ENCODE measurements at regions not wholly inside any gene's neighbourhood (a gene's known extent, or its start where the extent isn't known, plus 50 kb on each side); places are given as distances from the start of the nearest gene placed in this dataset.

GRCh38 chr5:57655228-57655627, 172.6 kb upstream of the ACTBL2 start:
- no peak overlapping the region for H3K9ac ChIP-seq (ENCODE audit: low read depth, low read length)
- no peaks in the 10 kb centered on the region for H3K27me3 ChIP-seq (ENCODE audit: insufficient read depth, low read length, poor library complexity)
- ATAC-seq (ENCODE audit: insufficient read depth, low read depth) = no peak
- DNase-seq = no peak
- no peak overlapping the region for H3K27ac ChIP-seq (ENCODE audit: low read length)
- no peaks in the 10 kb centered on the region for H3K36me3 ChIP-seq (ENCODE audit: insufficient read depth, low read length)
- H4K20me1 ChIP-seq (ENCODE audit: insufficient read depth, low read length) = no peaks in the 10 kb centered on the region
- no peaks in the 10 kb centered on the region for H3K9me3 ChIP-seq (ENCODE audit: insufficient read depth, low read length, severe bottlenecking)
- TF ChIP-seq CTCF (IDR thresholded peaks at IDR 0.05; ENCODE audit: borderline replicate concordance, extremely low read depth, low read length, poor library complexity, severe bottlenecking) (no peak), EZH2 (IDR thresholded peaks at IDR 0.05; ENCODE audit: borderline replicate concordance, low read depth, low read length, severe bottlenecking) (no peak)
- H3K4me2 ChIP-seq (ENCODE audit: insufficient read depth, low read length) = no peak overlapping the region
- H2AFZ ChIP-seq (ENCODE audit: low read depth, low read length) = no peak overlapping the region
- no peaks in the 10 kb centered on the region for H3K4me1 ChIP-seq (ENCODE audit: insufficient read depth, low read length)
- no peak overlapping the region for H3K4me3 ChIP-seq (ENCODE audit: low read depth in 1 of 2, low read length in 2 of 2)
- H3K79me2 ChIP-seq (ENCODE audit: insufficient read depth, low read length) = no peaks in the 10 kb centered on the region

GRCh38 chr5:57653636-57654290, 171.2 kb upstream of the ACTBL2 start:
- ATAC-seq (ENCODE audit: insufficient read depth, low read depth) = no peak
- Histone ChIP-seq H3K4me2 (ENCODE audit: insufficient read depth, low read length) (no peak overlapping the region), H3K79me2 (ENCODE audit: insufficient read depth, low read length) (no peaks in the 10 kb centered on the region), H3K4me3 (ENCODE audit: low read depth in 1 of 2, low read length in 2 of 2) (no peak overlapping the region), H3K4me1 (ENCODE audit: insufficient read depth, low read length) (no peaks in the 10 kb centered on the region), H3K36me3 (ENCODE audit: insufficient read depth, low read length) (no peaks in the 10 kb centered on the region), H4K20me1 (ENCODE audit: insufficient read depth, low read length) (no peaks in the 10 kb centered on the region), H3K9me3 (ENCODE audit: insufficient read depth, low read length, severe bottlenecking) (peaks cover 2% of the 10 kb centered on the region), H3K27ac (ENCODE audit: low read length) (no peak overlapping the region), H3K27me3 (ENCODE audit: insufficient read depth, low read length, poor library complexity) (no peaks in the 10 kb centered on the region), H2AFZ (ENCODE audit: low read depth, low read length) (no peak overlapping the region), H3K9ac (ENCODE audit: low read depth, low read length) (no peak overlapping the region)
- TF ChIP-seq CTCF (IDR thresholded peaks at IDR 0.05; ENCODE audit: borderline replicate concordance, extremely low read depth, low read length, poor library complexity, severe bottlenecking) (no peak), EZH2 (IDR thresholded peaks at IDR 0.05; ENCODE audit: borderline replicate concordance, low read depth, low read length, severe bottlenecking) (no peak)
- DNase-seq = no peak

DNA sequence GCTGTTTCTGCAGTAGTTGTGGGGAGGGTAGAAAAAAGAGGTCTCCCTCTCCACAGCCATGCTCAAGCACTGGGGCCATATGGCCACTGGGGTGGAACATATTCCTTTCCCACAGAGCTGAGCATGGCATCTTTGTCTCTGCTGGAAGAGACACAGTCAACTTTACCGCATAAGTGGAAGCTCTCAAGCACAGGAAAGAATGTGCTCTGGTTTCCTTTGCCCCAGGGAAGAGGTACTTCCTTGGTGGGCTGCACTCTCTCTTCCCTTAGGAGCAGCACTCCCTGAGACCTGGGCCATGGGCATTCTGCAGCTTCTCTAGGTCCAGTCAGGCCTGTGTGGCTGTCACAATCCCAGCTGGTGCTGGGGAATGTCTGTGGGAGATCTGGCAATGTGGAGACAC, 168.5 kb upstream of the ACTBL2 start:
- H3K36me3 ChIP-seq (ENCODE audit: insufficient read depth, low read length) = no peaks in the 10 kb centered on the region
- ATAC-seq (ENCODE audit: insufficient read depth, low read depth) = no peak
- no peak for TF ChIP-seq EZH2 (IDR thresholded peaks at IDR 0.05; ENCODE audit: borderline replicate concordance, low read depth, low read length, severe bottlenecking)
- no peak for TF ChIP-seq CTCF (IDR thresholded peaks at IDR 0.05; ENCODE audit: borderline replicate concordance, extremely low read depth, low read length, poor library complexity, severe bottlenecking)

More for the DNA sequence above, 168.5 kb upstream of the ACTBL2 start:
- Histone ChIP-seq H3K27me3 (ENCODE audit: insufficient read depth, low read length, poor library complexity) (no peaks in the 10 kb centered on the region), H4K20me1 (ENCODE audit: insufficient read depth, low read length) (no peaks in the 10 kb centered on the region), H3K9ac (ENCODE audit: low read depth, low read length) (no peak overlapping the region), H2AFZ (ENCODE audit: low read depth, low read length) (0 out of 2 replicates have a peak overlapping the region, but pooled peaks have one; percentile 10), H3K4me2 (ENCODE audit: insufficient read depth, low read length) (no peak overlapping the region), H3K9me3 (ENCODE audit: insufficient read depth, low read length, severe bottlenecking) (peaks cover 2% of the 10 kb centered on the region), H3K4me3 (ENCODE audit: low read depth in 1 of 2, low read length in 2 of 2) (no peak overlapping the region), H3K79me2 (ENCODE audit: insufficient read depth, low read length) (no peaks in the 10 kb centered on the region), H3K4me1 (ENCODE audit: insufficient read depth, low read length) (no peaks in the 10 kb centered on the region), H3K27ac (ENCODE audit: low read length) (no peak overlapping the region)
- no peak for DNase-seq
